Activated CD4-positive, alpha-beta memory T cell treated with anti-CD3 and anti-CD28 coated beads, Interleukin-2, amount 10 ng/mL, durations not matched to agents 7 days and 5 days (primary cell): ENCODE measurements at regions not wholly inside any gene's neighbourhood (a gene's known extent, or its start where the extent isn't known, plus 50 kb on each side); places are given as distances from the start of the nearest gene placed in this dataset.

Source experiments
- CTCF ChIA-PET: fragments of 350-600 bp; sonication (Branson Sonifier 250); formaldehyde crosslinking; loops from one replicate; lab custom pipeline; 2021; ENCODE audit warnings: antibody characterized with exemption, inconsistent platforms; lab: Charles Lee
- POLR2A ChIA-PET: fragments of 350-600 bp; sonication (Branson Sonifier 250); formaldehyde crosslinking; loops from one replicate; lab custom pipeline; 2021; ENCODE audit warnings: antibody characterized with exemption; lab: Charles Lee
- DNase-seq: peaks from one replicate; pipeline ENCODE4 v3.0.0-alpha.2; 2020
- H3K27ac Mint-ChIP-seq: one replicate; pipeline ENCODE4 v1.8.0; 2021; ENCODE audit warnings: mild to moderate bottlenecking, mixed read lengths
- H3K27me3 Mint-ChIP-seq: one replicate; pipeline ENCODE4 v1.8.0; 2021; ENCODE audit warnings: mixed read lengths
- H3K36me3 Mint-ChIP-seq: one replicate; pipeline ENCODE4 v1.8.0; 2021; ENCODE audit warnings: low read depth, mixed read lengths
- H3K4me1 Mint-ChIP-seq: one replicate; pipeline ENCODE4 v1.8.0; 2021; ENCODE audit warnings: mixed read lengths
- H3K4me3 Mint-ChIP-seq: one replicate; pipeline ENCODE4 v1.8.0; 2021; ENCODE audit warnings: mild to moderate bottlenecking, mixed read lengths
- H3K9me3 Mint-ChIP-seq: one replicate; pipeline ENCODE4 v1.8.0; 2021; ENCODE audit warnings: mixed read lengths

GRCh38 chr2:38440655-38441054, 63.6 kb upstream of the ATL2 start:
- POLR2A ChIA-PET: no interaction called here
- Mint-ChIP-seq H3K4me1 (peaks cover 6% of the 10 kb centered on the region), H3K9me3 (no peaks in the 10 kb centered on the region), H3K27ac (no peak overlapping the region), H3K4me3 (no peak overlapping the region), H3K27me3 (peaks cover 20% of the 10 kb centered on the region), H3K36me3 (no peaks in the 10 kb centered on the region)
- DNase-seq: no peak
- CTCF ChIA-PET: no interaction called here

- CTCF ChIA-PET: no interaction called here
- Mint-ChIP-seq H3K4me1 (peaks cover 6% of the 10 kb centered on the region), H3K9me3 (no peaks in the 10 kb centered on the region)
Measured at GRCh38 chr2:38439863-38440262, 62.8 kb upstream of the ATL2 start.

GRCh38 chr2:38438883-38439612, 62.0 kb upstream of the ATL2 start:
- peaks cover 14% of the 10 kb centered on the region for H3K27me3 Mint-ChIP-seq
- DNase-seq: no peak
- no peaks in the 10 kb centered on the region for H3K36me3 Mint-ChIP-seq
- peaks cover 6% of the 10 kb centered on the region for H3K4me1 Mint-ChIP-seq
- no peak overlapping the region for H3K4me3 Mint-ChIP-seq
- ChIA-PET CTCF (no interaction called here), POLR2A (no interaction called here)
- H3K9me3 Mint-ChIP-seq: no peaks in the 10 kb centered on the region
- H3K27ac Mint-ChIP-seq: no peak overlapping the region

More at GRCh38 chr2:38439863-38440262, 62.8 kb upstream of the ATL2 start:
- Mint-ChIP-seq H3K27me3 (peaks cover 20% of the 10 kb centered on the region), H3K27ac (no peak overlapping the region), H3K4me3 (no peak overlapping the region), H3K36me3 (no peaks in the 10 kb centered on the region)
- POLR2A ChIA-PET: no interaction called here
- no peak for DNase-seq

GRCh38 chr2:38438133-38438882, 61.2 kb upstream of the ATL2 start:
- DNase-seq: no peak
- Mint-ChIP-seq H3K27me3 (peaks cover 10% of the 10 kb centered on the region), H3K4me1 (peaks cover 6% of the 10 kb centered on the region), H3K9me3 (no peaks in the 10 kb centered on the region), H3K4me3 (no peak overlapping the region), H3K27ac (no peak overlapping the region), H3K36me3 (no peaks in the 10 kb centered on the region)
- CTCF ChIA-PET: interaction anchor here (0.6 kb wide), 1 partner anchor 27 kb away, joined by 3 read pairs; no protein-coding TSS in a partner anchor
- POLR2A ChIA-PET: interaction anchor here (0.6 kb wide), 1 partner anchor 76 kb away, joined by 3 read pairs; no protein-coding TSS in a partner anchor

- peaks cover 2% of the 10 kb centered on the region for H3K27me3 Mint-ChIP-seq
- no peaks in the 10 kb centered on the region for H3K36me3 Mint-ChIP-seq
- POLR2A ChIA-PET: no interaction called here
- peaks cover 6% of the 10 kb centered on the region for H3K4me1 Mint-ChIP-seq
- no peak for DNase-seq
- H3K27ac Mint-ChIP-seq: no peak overlapping the region
- CTCF ChIA-PET: no interaction called here
- no peak overlapping the region for H3K4me3 Mint-ChIP-seq
- no peaks in the 10 kb centered on the region for H3K9me3 Mint-ChIP-seq
Measured at GRCh38 chr2:38436227-38436664, 59.2 kb upstream of the ATL2 start.

GRCh38 chr2:38435775-38436174, 58.7 kb upstream of the ATL2 start:
- Mint-ChIP-seq H3K4me1 (peaks cover 6% of the 10 kb centered on the region), H3K36me3 (no peaks in the 10 kb centered on the region), H3K27ac (no peak overlapping the region), H3K9me3 (no peaks in the 10 kb centered on the region), H3K27me3 (no peaks in the 10 kb centered on the region), H3K4me3 (no peak overlapping the region)
- POLR2A ChIA-PET: no interaction called here
- DNase-seq: no peak
- CTCF ChIA-PET: no interaction called here

- Mint-ChIP-seq H3K4me1 (peaks cover 6% of the 10 kb centered on the region), H3K27me3 (no peaks in the 10 kb centered on the region), H3K36me3 (no peaks in the 10 kb centered on the region), H3K4me3 (no peak overlapping the region), H3K27ac (no peak overlapping the region), H3K9me3 (no peaks in the 10 kb centered on the region)
- DNase-seq: no peak
- POLR2A ChIA-PET: no interaction called here
- CTCF ChIA-PET: no interaction called here
Measured at GRCh38 chr2:38434595-38434994, 57.5 kb upstream of the ATL2 start.

GRCh38 chr2:38433607-38433975, 56.5 kb upstream of the ATL2 start:
- Mint-ChIP-seq H3K27me3 (peaks cover 3% of the 10 kb centered on the region), H3K9me3 (no peaks in the 10 kb centered on the region), H3K27ac (no peak overlapping the region), H3K36me3 (no peaks in the 10 kb centered on the region), H3K4me1 (peaks cover under 1% of the 10 kb centered on the region), H3K4me3 (no peak overlapping the region)
- ChIA-PET CTCF (no interaction called here), POLR2A (no interaction called here)
- no peak for DNase-seq

GRCh38 chr2:38432820-38433606, 55.9 kb upstream of the ATL2 start:
- no peaks in the 10 kb centered on the region for H3K36me3 Mint-ChIP-seq
- ChIA-PET CTCF (no interaction called here), POLR2A (no interaction called here)
- H3K4me3 Mint-ChIP-seq: no peak overlapping the region
- no peaks in the 10 kb centered on the region for H3K4me1 Mint-ChIP-seq
- H3K27ac Mint-ChIP-seq: no peak overlapping the region
- H3K27me3 Mint-ChIP-seq: peaks cover 3% of the 10 kb centered on the region
- no peak for DNase-seq
- no peaks in the 10 kb centered on the region for H3K9me3 Mint-ChIP-seq

- no peaks in the 10 kb centered on the region for H3K4me1 Mint-ChIP-seq
- H3K36me3 Mint-ChIP-seq: no peaks in the 10 kb centered on the region
- ChIA-PET POLR2A (no interaction called here), CTCF (no interaction called here)
- DNase-seq: no peak
- H3K4me3 Mint-ChIP-seq: no peak overlapping the region
- no peak overlapping the region for H3K27ac Mint-ChIP-seq
- H3K27me3 Mint-ChIP-seq: peaks cover 8% of the 10 kb centered on the region
- H3K9me3 Mint-ChIP-seq: no peaks in the 10 kb centered on the region
Measured at GRCh38 chr2:38430597-38431207, 53.6 kb upstream of the ATL2 start.

- H3K27ac Mint-ChIP-seq: no peak overlapping the region
- no peaks in the 10 kb centered on the region for H3K36me3 Mint-ChIP-seq
- H3K4me1 Mint-ChIP-seq: no peaks in the 10 kb centered on the region
- H3K27me3 Mint-ChIP-seq: peaks cover 12% of the 10 kb centered on the region
- H3K9me3 Mint-ChIP-seq: no peaks in the 10 kb centered on the region
- no peak for DNase-seq
- H3K4me3 Mint-ChIP-seq: no peak overlapping the region
- ChIA-PET CTCF (interaction anchor here (0.5 kb wide), 1 partner anchor 67 kb away, joined by 3 read pairs; no protein-coding TSS in a partner anchor), POLR2A (no interaction called here)
Measured at GRCh38 chr2:38430196-38430595, 53.1 kb upstream of the ATL2 start.

GRCh38 chr2:38427936-38428335, 50.9 kb upstream of the ATL2 start:
- Mint-ChIP-seq H3K4me1 (no peaks in the 10 kb centered on the region), H3K36me3 (no peaks in the 10 kb centered on the region), H3K27me3 (peaks cover 15% of the 10 kb centered on the region), H3K27ac (no peak overlapping the region), H3K4me3 (no peak overlapping the region), H3K9me3 (no peaks in the 10 kb centered on the region)
- no peak for DNase-seq
- ChIA-PET CTCF (no interaction called here), POLR2A (no interaction called here)

- ChIA-PET POLR2A (no interaction called here), CTCF (no interaction called here)
- no peak for DNase-seq
- Mint-ChIP-seq H3K36me3 (no peaks in the 10 kb centered on the region), H3K27ac (no peak overlapping the region), H3K27me3 (peaks cover 15% of the 10 kb centered on the region), H3K9me3 (no peaks in the 10 kb centered on the region), H3K4me3 (no peak overlapping the region), H3K4me1 (no peaks in the 10 kb centered on the region)
Measured at GRCh38 chr2:38427054-38427453, 50.0 kb upstream of the ATL2 start.
